ENCODE measurements at regions not wholly inside any gene's neighbourhood (a gene's known extent, or its start where the extent isn't known, plus 50 kb on each side); places are given as distances from the start of the nearest gene placed in this dataset.

GRCh38 chr1:57770236-57770635 is 346.4 kb upstream of the DAB1 start:
- no peaks in the 10 kb centered on the region for H3K36me3 ChIP-seq (ENCODE audit: insufficient read depth, low read length, poor library complexity, severe bottlenecking)
- H3K4me3 ChIP-seq (ENCODE audit: low read depth, low read length, poor library complexity, severe bottlenecking) = no peak overlapping the region
- no peak overlapping the region for H3K27ac ChIP-seq (ENCODE audit: low read depth, low read length, poor library complexity, severe bottlenecking)
- DNase-seq (ENCODE audit: low spot score) = no peak
- no peak for TF ChIP-seq EZH2 (IDR thresholded peaks at IDR 0.05; ENCODE audit: borderline replicate concordance, low read depth, low read length, poor library complexity, severe bottlenecking)
- TF ChIP-seq, protein P1, sequence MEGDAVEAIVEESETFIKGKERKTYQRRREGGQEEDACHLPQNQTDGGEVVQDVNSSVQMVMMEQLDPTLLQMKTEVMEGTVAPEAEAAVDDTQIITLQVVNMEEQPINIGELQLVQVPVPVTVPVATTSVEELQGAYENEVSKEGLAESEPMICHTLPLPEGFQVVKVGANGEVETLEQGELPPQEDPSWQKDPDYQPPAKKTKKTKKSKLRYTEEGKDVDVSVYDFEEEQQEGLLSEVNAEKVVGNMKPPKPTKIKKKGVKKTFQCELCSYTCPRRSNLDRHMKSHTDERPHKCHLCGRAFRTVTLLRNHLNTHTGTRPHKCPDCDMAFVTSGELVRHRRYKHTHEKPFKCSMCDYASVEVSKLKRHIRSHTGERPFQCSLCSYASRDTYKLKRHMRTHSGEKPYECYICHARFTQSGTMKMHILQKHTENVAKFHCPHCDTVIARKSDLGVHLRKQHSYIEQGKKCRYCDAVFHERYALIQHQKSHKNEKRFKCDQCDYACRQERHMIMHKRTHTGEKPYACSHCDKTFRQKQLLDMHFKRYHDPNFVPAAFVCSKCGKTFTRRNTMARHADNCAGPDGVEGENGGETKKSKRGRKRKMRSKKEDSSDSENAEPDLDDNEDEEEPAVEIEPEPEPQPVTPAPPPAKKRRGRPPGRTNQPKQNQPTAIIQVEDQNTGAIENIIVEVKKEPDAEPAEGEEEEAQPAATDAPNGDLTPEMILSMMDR (conservative IDR thresholded peaks at IDR 0.05; ENCODE audit: low read depth, low read length) = no peak
- no peaks in the 10 kb centered on the region for H3K9me3 ChIP-seq (ENCODE audit: low read depth, low read length, poor library complexity, severe bottlenecking)
- intact Hi-C loops (cut with micrococcal nuclease; ENCODE audit: unreplicated experiment) = no loop called here
- CTCF ChIA-PET = interaction anchor here (0.6 kb wide), 1 partner anchor 64 kb away, joined by 3 read pairs; no protein-coding TSS in a partner anchor
- BruUV-seq (replicated peaks) = no TSS peak
- POLR2A ChIA-PET (ENCODE audit: low non-redundant PET) = no interaction called here
- no peaks in the 10 kb centered on the region for H3K4me1 ChIP-seq (ENCODE audit: insufficient read depth, low read length, poor library complexity, severe bottlenecking)
- no peaks in the 10 kb centered on the region for H3K27me3 ChIP-seq (replicated peaks; ENCODE audit: insufficient read depth, low read depth, low read length, poor library complexity)

- no peak for TF ChIP-seq EZH2 (IDR thresholded peaks at IDR 0.05; ENCODE audit: borderline replicate concordance, low read depth, low read length, poor library complexity, severe bottlenecking)
- TF ChIP-seq, protein P1 (conservative IDR thresholded peaks at IDR 0.05; ENCODE audit: low read depth, low read length) = peak; percentile 7; the same call in 1 of the 2 replicates
- CTCF ChIA-PET = no interaction called here
- no peaks in the 10 kb centered on the region for H3K27me3 ChIP-seq (replicated peaks; ENCODE audit: insufficient read depth, low read depth, low read length, poor library complexity)
- no peaks in the 10 kb centered on the region for H3K36me3 ChIP-seq (ENCODE audit: insufficient read depth, low read length, poor library complexity, severe bottlenecking)
- no peaks in the 10 kb centered on the region for H3K9me3 ChIP-seq (ENCODE audit: low read depth, low read length, poor library complexity, severe bottlenecking)
- POLR2A ChIA-PET (ENCODE audit: low non-redundant PET) = no interaction called here
- no TSS peak for BruUV-seq (replicated peaks)
- no peak overlapping the region for H3K27ac ChIP-seq (ENCODE audit: low read depth, low read length, poor library complexity, severe bottlenecking)
- DNase-seq (ENCODE audit: low spot score) = peak; percentile 49
- no peak overlapping the region for H3K4me3 ChIP-seq (ENCODE audit: low read depth, low read length, poor library complexity, severe bottlenecking)
- intact Hi-C loops (cut with micrococcal nuclease; ENCODE audit: unreplicated experiment) = no loop called here
- no peaks in the 10 kb centered on the region for H3K4me1 ChIP-seq (ENCODE audit: insufficient read depth, low read length, poor library complexity, severe bottlenecking)
Observed at GRCh38 chr1:57761628-57762027, 337.8 kb upstream of the DAB1 start.

GRCh38 chr1:57752843-57753242 is 329.0 kb upstream of the DAB1 start:
- no peak overlapping the region for H3K27ac ChIP-seq (ENCODE audit: low read depth, low read length, poor library complexity, severe bottlenecking)
- H3K9me3 ChIP-seq (ENCODE audit: low read depth, low read length, poor library complexity, severe bottlenecking) = no peaks in the 10 kb centered on the region
- POLR2A ChIA-PET (ENCODE audit: low non-redundant PET) = interaction anchor here (0.6 kb wide), 1 partner anchor 137 kb away, joined by 4 read pairs; no protein-coding TSS in a partner anchor
- BruUV-seq (replicated peaks) = no TSS peak
- intact Hi-C loops (cut with micrococcal nuclease; ENCODE audit: unreplicated experiment) = no loop called here
- H3K27me3 ChIP-seq (replicated peaks; ENCODE audit: insufficient read depth, low read depth, low read length, poor library complexity) = no peaks in the 10 kb centered on the region
- H3K36me3 ChIP-seq (ENCODE audit: insufficient read depth, low read length, poor library complexity, severe bottlenecking) = no peaks in the 10 kb centered on the region
- CTCF ChIA-PET = interaction anchor here (0.5 kb wide), 1 partner anchor 672 kb away, joined by 4 read pairs; no protein-coding TSS in a partner anchor
- DNase-seq (ENCODE audit: low spot score) = no peak
- TF ChIP-seq, protein P1 (conservative IDR thresholded peaks at IDR 0.05; ENCODE audit: low read depth, low read length) = no peak
- TF ChIP-seq EZH2 (IDR thresholded peaks at IDR 0.05; ENCODE audit: borderline replicate concordance, low read depth, low read length, poor library complexity, severe bottlenecking) = no peak
- H3K4me1 ChIP-seq (ENCODE audit: insufficient read depth, low read length, poor library complexity, severe bottlenecking) = peaks cover 12% of the 10 kb centered on the region
- H3K4me3 ChIP-seq (ENCODE audit: low read depth, low read length, poor library complexity, severe bottlenecking) = no peak overlapping the region
